NB4 (cell line): ENCODE measurements at regions not wholly inside any gene's neighbourhood (a gene's known extent, or its start where the extent isn't known, plus 50 kb on each side); places are given as distances from the start of the nearest gene placed in this dataset.

Source experiments
- DNase-seq: peaks from one replicate; pipeline ENCODE4 v3.0.0; 2010; ENCODE audit warnings: low read depth
- H3K4me3 ChIP-seq: one replicate; pipeline ENCODE4 v1.5.1; 2011; ENCODE audit warnings: mild to moderate bottlenecking, low read depth, low read length, moderate library complexity
- MYC ChIP-seq: IDR thresholded peaks from 2 replicates; pipeline ENCODE4 v1.6.1; 2011; ENCODE audit warnings: low read depth, low read length
- POLR2A ChIP-seq: IDR thresholded peaks from 2 replicates; pipeline ENCODE4 v1.6.1; 2011; ENCODE audit warnings: mild to moderate bottlenecking; ENCODE audit not compliant: insufficient read length; ENCODE audit errors: extremely low read depth
- TF ChIP-seq, protein P1 (sequence below): IDR thresholded peaks from one replicate; pipeline ENCODE4 v1.5.1; 2012; ENCODE audit warnings: low read depth, low read length
- TF ChIP-seq, protein P2 (sequence below): IDR thresholded peaks from 2 replicates; pipeline ENCODE4 v1.6.1; 2011; ENCODE audit warnings: low read depth, low read length

DNA sequence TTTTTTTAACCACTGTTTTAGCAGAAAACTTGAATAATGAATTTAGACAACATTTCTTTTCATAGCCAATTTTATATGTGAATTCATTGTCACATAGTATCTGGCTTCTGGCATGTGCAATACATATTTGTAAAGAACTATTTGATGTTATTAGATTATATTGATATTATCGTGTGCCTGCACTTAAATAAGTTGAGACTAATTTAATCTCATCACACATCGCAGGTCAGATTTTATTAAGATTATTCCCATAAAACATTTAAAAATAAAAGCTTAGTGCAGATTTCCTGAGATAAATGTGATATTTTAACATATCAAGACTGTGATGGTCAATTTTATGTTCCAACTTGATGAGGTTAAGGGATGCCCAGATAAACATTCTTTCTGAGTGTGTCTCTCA is 1565.3 kb upstream of the LRRTM3 start:
- no peak overlapping the region for H3K4me3 ChIP-seq
- TF ChIP-seq MYC = no peak
- TF ChIP-seq, protein P1, sequence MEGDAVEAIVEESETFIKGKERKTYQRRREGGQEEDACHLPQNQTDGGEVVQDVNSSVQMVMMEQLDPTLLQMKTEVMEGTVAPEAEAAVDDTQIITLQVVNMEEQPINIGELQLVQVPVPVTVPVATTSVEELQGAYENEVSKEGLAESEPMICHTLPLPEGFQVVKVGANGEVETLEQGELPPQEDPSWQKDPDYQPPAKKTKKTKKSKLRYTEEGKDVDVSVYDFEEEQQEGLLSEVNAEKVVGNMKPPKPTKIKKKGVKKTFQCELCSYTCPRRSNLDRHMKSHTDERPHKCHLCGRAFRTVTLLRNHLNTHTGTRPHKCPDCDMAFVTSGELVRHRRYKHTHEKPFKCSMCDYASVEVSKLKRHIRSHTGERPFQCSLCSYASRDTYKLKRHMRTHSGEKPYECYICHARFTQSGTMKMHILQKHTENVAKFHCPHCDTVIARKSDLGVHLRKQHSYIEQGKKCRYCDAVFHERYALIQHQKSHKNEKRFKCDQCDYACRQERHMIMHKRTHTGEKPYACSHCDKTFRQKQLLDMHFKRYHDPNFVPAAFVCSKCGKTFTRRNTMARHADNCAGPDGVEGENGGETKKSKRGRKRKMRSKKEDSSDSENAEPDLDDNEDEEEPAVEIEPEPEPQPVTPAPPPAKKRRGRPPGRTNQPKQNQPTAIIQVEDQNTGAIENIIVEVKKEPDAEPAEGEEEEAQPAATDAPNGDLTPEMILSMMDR = no peak
- no peak for TF ChIP-seq POLR2A
- TF ChIP-seq, protein P2, sequence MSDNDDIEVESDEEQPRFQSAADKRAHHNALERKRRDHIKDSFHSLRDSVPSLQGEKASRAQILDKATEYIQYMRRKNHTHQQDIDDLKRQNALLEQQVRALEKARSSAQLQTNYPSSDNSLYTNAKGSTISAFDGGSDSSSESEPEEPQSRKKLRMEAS = no peak
- DNase-seq = no peak

DNA sequence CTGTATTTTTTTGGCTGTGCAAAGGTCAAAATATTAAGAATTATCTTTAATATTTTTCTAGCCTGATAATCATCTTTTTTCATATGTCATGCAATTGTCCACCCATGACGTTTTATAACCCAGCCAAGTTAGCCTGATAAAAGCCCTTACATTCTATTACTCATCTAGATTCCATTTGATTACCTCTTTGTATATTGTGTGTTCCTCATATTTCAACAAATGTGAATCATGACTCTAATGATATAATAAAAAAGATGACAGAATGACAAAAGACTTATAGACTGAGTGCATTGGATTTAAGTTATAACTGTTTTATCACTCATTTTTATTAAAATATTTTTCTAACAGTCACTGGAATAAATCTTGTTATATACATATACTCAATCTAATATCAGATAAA is 1560.0 kb upstream of the LRRTM3 start:
- DNase-seq = no peak
- no peak overlapping the region for H3K4me3 ChIP-seq
- TF ChIP-seq POLR2A = no peak
- TF ChIP-seq, protein P1 = no peak
- TF ChIP-seq, protein P2 = no peak
- no peak for TF ChIP-seq MYC

DNA sequence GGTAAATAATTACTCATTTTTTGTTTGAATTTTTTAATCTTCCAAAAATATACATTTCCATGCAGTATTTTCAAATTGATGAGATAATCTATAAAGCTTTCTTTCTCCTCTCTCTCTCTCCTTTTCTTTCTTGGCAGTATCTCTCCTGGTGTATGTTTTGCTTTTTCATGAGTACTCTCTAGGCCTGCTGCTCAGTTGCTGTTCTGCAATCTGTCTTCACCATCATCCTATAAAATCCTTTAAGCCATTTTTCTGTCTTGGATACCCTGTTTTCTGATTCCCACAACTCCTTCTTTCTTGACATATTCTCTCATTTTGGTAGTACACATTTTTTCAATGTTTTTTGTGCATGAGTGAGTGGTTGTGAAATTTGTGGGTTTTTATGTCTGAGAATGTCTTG is 1558.1 kb upstream of the LRRTM3 start:
- no peak for DNase-seq
- TF ChIP-seq, protein P2 = no peak
- TF ChIP-seq, protein P1 = no peak
- TF ChIP-seq MYC (no peak), POLR2A (no peak)

DNA sequence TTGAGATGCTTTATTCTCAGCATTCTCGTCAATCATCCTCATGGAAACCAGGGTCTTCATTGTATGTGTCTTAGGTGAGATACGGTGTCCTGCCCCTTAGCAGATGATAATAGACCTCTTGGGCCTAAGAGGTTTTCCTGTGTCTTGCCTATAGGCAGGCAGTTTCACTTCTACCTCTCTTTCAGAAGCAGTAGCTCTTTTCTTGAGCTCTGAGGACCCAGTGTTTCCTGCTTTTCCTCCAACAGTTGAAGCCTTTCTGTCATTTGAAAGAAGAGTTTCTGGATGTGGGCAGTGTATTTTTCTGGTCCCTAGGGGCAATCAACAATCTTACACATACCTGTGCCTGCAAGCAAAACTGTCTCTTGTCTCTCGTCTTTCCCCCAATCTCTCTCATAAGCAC is 1550.3 kb upstream of the LRRTM3 start:
- TF ChIP-seq MYC (no peak), POLR2A (no peak)
- TF ChIP-seq, protein P1 = no peak
- TF ChIP-seq, protein P2 = no peak
- H3K4me3 ChIP-seq = no peak overlapping the region
- DNase-seq = no peak

More for the DNA sequence above, 1558.1 kb upstream of the LRRTM3 start:
- no peak overlapping the region for H3K4me3 ChIP-seq

DNA sequence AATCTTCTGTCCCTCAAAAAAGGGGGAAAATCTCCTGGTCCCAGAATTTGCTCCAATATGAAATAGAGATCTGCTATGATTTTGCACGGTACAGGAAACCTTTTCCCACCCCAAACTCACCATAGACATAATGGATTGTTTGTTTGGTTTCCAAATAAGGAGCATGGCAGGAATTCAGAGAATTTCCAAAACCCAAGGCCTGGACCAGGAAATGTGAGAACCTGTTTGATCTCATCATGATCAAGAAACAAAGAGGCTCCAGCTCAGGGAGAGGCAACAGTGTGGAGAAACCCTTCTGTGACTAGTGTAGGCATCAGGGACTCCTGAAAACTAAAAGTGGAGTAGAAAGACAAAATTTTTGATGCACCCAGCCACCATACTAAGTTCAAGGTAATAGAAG is 1548.1 kb upstream of the LRRTM3 start:
- no peak for DNase-seq
- H3K4me3 ChIP-seq = no peak overlapping the region
- TF ChIP-seq POLR2A = no peak
- TF ChIP-seq, protein P2 = no peak
- TF ChIP-seq, protein P1 = no peak
- TF ChIP-seq MYC = no peak

DNA sequence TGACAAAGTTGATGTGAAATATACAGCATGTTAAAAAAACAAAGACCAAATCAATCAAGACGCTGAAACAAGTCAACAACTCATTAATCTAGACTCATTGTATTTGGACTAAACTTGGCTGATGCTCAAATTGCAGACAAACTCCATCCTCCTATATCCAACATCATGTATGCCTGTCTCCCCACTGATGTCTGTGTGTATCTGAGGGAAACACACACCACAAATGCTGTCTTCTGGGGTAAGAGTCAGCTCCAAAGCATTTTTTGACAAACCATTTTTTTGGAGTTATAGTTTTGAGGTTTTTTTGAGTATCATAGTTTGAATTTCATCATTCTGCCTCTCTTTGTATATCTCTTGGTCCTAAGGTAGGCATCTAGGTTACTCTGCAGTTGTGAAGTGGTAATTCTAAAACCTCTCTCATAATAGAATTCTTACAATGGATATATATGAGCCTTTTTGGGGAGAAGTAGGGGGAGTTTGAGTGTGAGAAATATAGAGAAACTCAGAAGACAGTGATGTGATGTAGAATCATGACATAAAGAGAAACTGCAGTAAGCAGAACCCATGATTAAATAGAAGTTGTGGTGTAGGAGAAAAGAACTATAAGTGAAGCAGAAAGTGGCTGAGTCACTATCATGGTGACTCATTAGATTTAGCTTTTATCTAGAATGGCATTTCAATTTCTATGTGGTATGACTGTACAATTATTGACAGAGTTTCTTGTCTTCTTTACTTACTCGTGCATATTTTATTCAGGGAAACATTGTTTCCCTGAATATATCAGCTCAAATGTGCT is 1531.1 kb upstream of the LRRTM3 start:
- TF ChIP-seq, protein P1 = no peak
- no peak for DNase-seq
- H3K4me3 ChIP-seq = no peak overlapping the region
